Large intestine (tissue), 3 donors: ENCODE measurements at regions not wholly inside any gene's neighbourhood (a gene's known extent, or its start where the extent isn't known, plus 50 kb on each side); places are given as distances from the start of the nearest gene placed in this dataset.

ENCODE experiments used
- DNase-seq, 2 donors: peaks; one replicate each; pipeline versions ENCODE4 v3.0.0 to v3.0.0-alpha.2; 2013
- H3K27ac ChIP-seq: one replicate; pipeline ENCODE4 v1.5.1; 2013; ENCODE audit warnings: low read length
- H3K27me3 ChIP-seq: 2 replicates; pipeline ENCODE4 v1.6.1; 2013; ENCODE audit warnings: low read length; ENCODE audit not compliant: control insufficient read depth, insufficient read depth
- H3K36me3 ChIP-seq: 2 replicates; pipeline ENCODE4 v1.6.1; 2013; ENCODE audit warnings: low read length; ENCODE audit not compliant: control insufficient read depth, insufficient read depth
- H3K4me1 ChIP-seq: one replicate; pipeline ENCODE4 v1.6.1; 2013; ENCODE audit warnings: low read length; ENCODE audit not compliant: control insufficient read depth, insufficient read depth
- H3K4me3 ChIP-seq: one replicate; pipeline ENCODE4 v1.5.1; 2013; ENCODE audit warnings: low read length
- H3K9me3 ChIP-seq: one replicate; pipeline ENCODE4 v1.6.1; 2013; ENCODE audit warnings: mild to moderate bottlenecking, low read depth, low read length, moderate library complexity; ENCODE audit not compliant: control insufficient read depth
- WGBS: methylation state at CpG from one replicate; pipeline ENCODE4 v1.1.5; 2013; ENCODE audit warnings: low lambda C conversion rate; ENCODE audit not compliant: insufficient coverage; 5-methylcytosine and 5-hydroxymethylcytosine counted together

- Histone ChIP-seq H3K27ac (no peak overlapping the region), H3K4me3 (no peak overlapping the region), H3K36me3 (no peaks in the 10 kb centered on the region), H3K9me3 (no peaks in the 10 kb centered on the region), H3K4me1 (peaks cover 9% of the 10 kb centered on the region), H3K27me3 (no peaks in the 10 kb centered on the region)
- DNase-seq = no peak
- no CpG with 5 or more reads among the region's 2 CpGs for WGBS
Measured at GRCh38 chr12:93027041-93027440, 97.9 kb upstream of the EEA1 start.

GRCh38 chr12:93029091-93029490 is 100.0 kb upstream of the EEA1 start:
- no peaks in the 10 kb centered on the region for H3K9me3 ChIP-seq
- no peaks in the 10 kb centered on the region for H3K27me3 ChIP-seq
- H3K36me3 ChIP-seq = no peaks in the 10 kb centered on the region
- WGBS = 60% methylated on average over 1 of the region's 4 CpGs
- no peak for DNase-seq
- H3K27ac ChIP-seq = no peak overlapping the region
- H3K4me1 ChIP-seq = peaks cover 4% of the 10 kb centered on the region
- no peak overlapping the region for H3K4me3 ChIP-seq

- 0% methylated on average over 1 of the region's 2 CpGs for WGBS
- Histone ChIP-seq H3K27me3 (no peaks in the 10 kb centered on the region), H3K27ac (no peak overlapping the region), H3K9me3 (no peaks in the 10 kb centered on the region), H3K4me1 (no peaks in the 10 kb centered on the region), H3K36me3 (no peaks in the 10 kb centered on the region), H3K4me3 (no peak overlapping the region)
- DNase-seq = no peak
Measured at GRCh38 chr12:93031028-93031427, 101.9 kb upstream of the EEA1 start.

DNA sequence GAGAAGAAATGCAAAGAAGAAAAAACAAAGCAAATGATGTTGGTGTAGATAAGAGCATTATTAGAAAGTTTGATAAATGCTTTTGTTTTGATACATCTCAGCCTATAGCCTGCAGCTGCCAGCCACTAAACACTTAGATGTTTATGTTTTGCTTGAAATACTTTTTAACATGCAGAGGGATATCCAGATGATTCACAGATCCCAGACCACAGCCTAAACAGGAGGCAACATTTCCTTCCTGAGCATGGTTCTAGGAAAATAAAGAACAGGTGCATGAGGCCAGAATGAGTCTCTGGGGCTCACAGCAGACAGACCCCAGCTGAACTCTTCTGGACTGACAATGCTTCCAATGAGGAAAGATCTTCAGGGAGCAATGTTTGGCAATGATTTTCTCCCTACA is 103.7 kb upstream of the EEA1 start:
- Histone ChIP-seq H3K4me3 (no peak overlapping the region), H3K36me3 (no peaks in the 10 kb centered on the region), H3K9me3 (no peaks in the 10 kb centered on the region), H3K4me1 (no peaks in the 10 kb centered on the region), H3K27ac (no peak overlapping the region), H3K27me3 (no peaks in the 10 kb centered on the region)
- DNase-seq = no peak

DNA sequence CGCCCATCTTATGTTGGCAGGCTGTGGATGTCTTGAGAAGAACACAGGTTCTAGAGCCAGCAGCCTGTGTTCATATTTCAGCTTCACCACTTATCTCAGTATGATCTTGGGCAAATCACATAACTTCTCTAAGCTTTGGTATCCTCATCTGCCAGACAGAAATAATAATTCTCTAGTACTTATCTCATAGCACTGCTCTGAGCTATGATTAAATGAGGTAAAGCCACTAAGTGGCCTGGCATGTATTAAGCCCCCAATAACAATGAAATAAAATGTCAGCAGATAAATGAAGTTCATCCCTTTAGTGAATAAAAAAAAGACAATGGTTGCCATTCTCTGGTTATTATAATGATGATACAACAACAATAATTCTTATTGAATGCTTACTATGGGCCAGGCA is 104.9 kb upstream of the EEA1 start:
- no peaks in the 10 kb centered on the region for H3K36me3 ChIP-seq
- no peak overlapping the region for H3K4me3 ChIP-seq
- no peaks in the 10 kb centered on the region for H3K4me1 ChIP-seq
- DNase-seq = no peak
- H3K9me3 ChIP-seq = no peaks in the 10 kb centered on the region
- no peak overlapping the region for H3K27ac ChIP-seq
- H3K27me3 ChIP-seq = no peaks in the 10 kb centered on the region
- WGBS = no CpG with 5 or more reads among the region's 1 CpG

DNA sequence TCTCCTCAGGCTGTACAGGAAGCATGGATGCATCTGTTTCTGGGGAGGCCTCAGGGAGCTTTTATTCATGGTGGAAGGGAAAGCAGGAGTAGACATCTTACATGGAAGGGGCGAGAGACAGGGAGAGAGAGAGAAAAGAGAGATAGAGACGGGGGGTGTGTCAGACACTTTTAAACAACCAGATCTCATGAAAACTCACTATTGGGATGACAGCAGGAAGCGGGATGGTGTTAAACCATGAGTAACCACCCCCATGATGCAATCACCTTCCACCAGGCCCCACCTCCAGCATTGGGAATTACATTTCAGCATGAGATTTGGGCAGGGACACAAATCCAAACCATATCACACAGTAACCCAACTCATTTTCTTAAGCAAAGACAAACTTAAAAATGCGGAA is 110.0 kb upstream of the EEA1 start:
- Histone ChIP-seq H3K9me3 (no peaks in the 10 kb centered on the region), H3K27me3 (no peaks in the 10 kb centered on the region), H3K36me3 (no peaks in the 10 kb centered on the region), H3K27ac (no peak overlapping the region), H3K4me3 (no peak overlapping the region), H3K4me1 (peaks cover 14% of the 10 kb centered on the region)
- DNase-seq = no peak
- no CpG with 5 or more reads among the region's 4 CpGs for WGBS

DNA sequence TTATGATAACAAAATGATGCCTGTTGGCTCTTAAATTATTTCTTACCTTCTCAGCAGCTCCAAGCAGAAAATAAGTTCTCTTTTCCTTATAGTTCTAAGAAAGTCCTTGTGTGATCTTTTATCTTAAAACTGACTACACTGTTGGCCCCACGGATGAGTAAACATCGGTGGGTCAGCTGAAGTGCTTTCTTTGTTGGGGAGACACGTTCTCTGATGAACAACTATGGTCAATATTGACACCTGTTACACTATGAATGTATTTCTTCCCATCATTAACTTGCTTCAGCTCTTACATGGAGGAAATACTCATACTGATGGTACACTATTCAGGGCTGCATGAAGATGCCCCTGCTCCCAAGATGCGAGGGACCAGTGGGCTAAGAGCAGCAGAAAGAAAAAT is 110.8 kb upstream of the EEA1 start:
- Histone ChIP-seq H3K27me3 (no peaks in the 10 kb centered on the region), H3K36me3 (no peaks in the 10 kb centered on the region), H3K9me3 (no peaks in the 10 kb centered on the region), H3K27ac (no peak overlapping the region), H3K4me1 (peaks cover 16% of the 10 kb centered on the region), H3K4me3 (no peak overlapping the region)
- no CpG with 5 or more reads among the region's 4 CpGs for whole genome bisulfite sequencing
- DNase-seq = no peak

GRCh38 chr12:93040367-93040766 is 111.3 kb upstream of the EEA1 start:
- Histone ChIP-seq H3K4me1 (peaks cover 16% of the 10 kb centered on the region), H3K27me3 (no peaks in the 10 kb centered on the region), H3K36me3 (no peaks in the 10 kb centered on the region), H3K9me3 (no peaks in the 10 kb centered on the region), H3K4me3 (no peak overlapping the region), H3K27ac (no peak overlapping the region)
- no peak for DNase-seq
- 33% methylated on average over 1 of the region's 3 CpGs for WGBS

GRCh38 chr12:93041416-93041815 is 112.3 kb upstream of the EEA1 start:
- Histone ChIP-seq H3K4me3 (no peak overlapping the region), H3K27me3 (no peaks in the 10 kb centered on the region), H3K4me1 (peaks cover 16% of the 10 kb centered on the region), H3K36me3 (no peaks in the 10 kb centered on the region), H3K27ac (no peak overlapping the region), H3K9me3 (no peaks in the 10 kb centered on the region)
- DNase-seq = no peak

- Histone ChIP-seq H3K27me3 (no peaks in the 10 kb centered on the region), H3K4me1 (peaks cover 16% of the 10 kb centered on the region), H3K27ac (peak overlapping the region; percentile 38), H3K4me3 (no peak overlapping the region), H3K9me3 (no peaks in the 10 kb centered on the region), H3K36me3 (no peaks in the 10 kb centered on the region)
- no peak for DNase-seq
- 0% methylated on average over 1 of the region's 3 CpGs for WGBS
Measured at GRCh38 chr12:93042283-93042682, 113.2 kb upstream of the EEA1 start.

DNA sequence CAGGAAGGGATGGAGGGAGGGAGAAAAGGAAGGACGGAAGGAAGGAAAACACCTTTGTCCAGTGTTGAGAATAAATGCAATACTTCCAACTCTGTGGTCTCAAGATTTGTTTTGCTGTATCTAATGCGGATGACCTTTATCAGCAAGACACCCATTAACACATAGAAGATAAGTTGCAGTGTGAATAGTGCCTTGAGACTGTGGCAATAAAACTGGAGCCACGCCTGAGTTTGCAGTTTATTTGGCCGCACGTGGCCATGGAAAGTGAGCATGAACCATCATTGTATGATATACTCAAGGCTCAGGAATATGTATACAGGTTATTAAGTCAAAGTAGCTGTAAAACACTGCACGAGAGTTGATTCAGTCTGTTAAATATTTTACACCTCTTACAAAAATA is 113.6 kb upstream of the EEA1 start:
- no peak overlapping the region for H3K4me3 ChIP-seq
- peak overlapping the region; percentile 38 for H3K27ac ChIP-seq
- DNase-seq = peak; percentile 75 to 92
- peaks cover 16% of the 10 kb centered on the region for H3K4me1 ChIP-seq
- H3K9me3 ChIP-seq = no peaks in the 10 kb centered on the region
- no peaks in the 10 kb centered on the region for H3K36me3 ChIP-seq
- H3K27me3 ChIP-seq = no peaks in the 10 kb centered on the region
- WGBS = 20% methylated on average over 1 of the region's 6 CpGs
